ENCODE measurements at regions not wholly inside any gene's neighbourhood (a gene's known extent, or its start where the extent isn't known, plus 50 kb on each side); places are given as distances from the start of the nearest gene placed in this dataset.

GRCh38 chr11:44515048-44515447 is 50.4 kb upstream of the CD82 start:
- no peak for DNase-seq
- ChIA-PET CTCF (interaction anchor here (0.8 to 1.2 kb wide), 2 partner anchors 11 to 18 kb away, joined by 3 read pairs; no protein-coding TSS in a partner anchor), POLR2A (no interaction called here)
- no peak overlapping the region for H3K4me3 ChIP-seq (ENCODE audit: control insufficient read depth in 1 of 7, extremely low read depth in 1 of 7, insufficient read depth in 4 of 7, low read depth in 2 of 7, low read length in 6 of 7)
- no peaks in the 10 kb centered on the region for H3K36me3 ChIP-seq (ENCODE audit: control insufficient read depth in 4 of 4, insufficient read depth in 4 of 4, low read length in 3 of 4)
- H3K4me1 ChIP-seq (ENCODE audit: control extremely low read depth in 1 of 4, control insufficient read depth in 4 of 4, insufficient read depth in 4 of 4, low read length in 3 of 4): no peaks in the 10 kb centered on the region
- 100% methylated on average over 1 of the region's 2 CpGs for WGBS (ENCODE audit: insufficient coverage)
- no peak overlapping the region for H3K27ac ChIP-seq (ENCODE audit: insufficient read depth in 1 of 2, low read depth in 1 of 2, low read length in 2 of 2, poor library complexity in 1 of 2, severe bottlenecking in 2 of 2)
- no peaks in the 10 kb centered on the region for H3K9me3 ChIP-seq (ENCODE audit: control extremely low read depth in 1 of 5, control insufficient read depth in 4 of 5, insufficient read depth in 2 of 5, low read depth in 1 of 5, low read length in 4 of 5)
- peaks cover 3 to 14% (median 6%) of the 10 kb centered on the region in 5 experiments for H3K27me3 ChIP-seq (replicated peaks in 2 of 5; ENCODE audit: control insufficient read depth in 4 of 5, insufficient read depth in 5 of 5, low read length in 4 of 5)
